HG02885 (cell line): ENCODE measurements at regions not wholly inside any gene's neighbourhood (a gene's known extent, or its start where the extent isn't known, plus 50 kb on each side); places are given as distances from the start of the nearest gene placed in this dataset.

Experiments
- ATAC-seq: cut with Tn5 transposase; IDR thresholded peaks from one replicate; pipeline ENCODE4 v1.9.1; 2021; ENCODE audit warnings: mild to moderate bottlenecking; ENCODE audit not compliant: unreplicated experiment, poor library complexity

GRCh38 chr12:42707312-42708226, 118.0 kb upstream of the PRICKLE1 start:
- ATAC-seq: no peak

- no peak for ATAC-seq
These were observed 116.8 kb upstream of the PRICKLE1 start for GRCh38 chr12:42706321-42706720.

- no peak for ATAC-seq
These were observed 116.3 kb upstream of the PRICKLE1 start for GRCh38 chr12:42705863-42706262.

- no peak for ATAC-seq
These were observed 115.4 kb upstream of the PRICKLE1 start for GRCh38 chr12:42704810-42705401.

GRCh38 chr12:42704340-42704739, 114.8 kb upstream of the PRICKLE1 start:
- no peak for ATAC-seq

- no peak for ATAC-seq
These were observed 111.5 kb upstream of the PRICKLE1 start for GRCh38 chr12:42701084-42701483.

- ATAC-seq: no peak
These were observed 108.7 kb upstream of the PRICKLE1 start for GRCh38 chr12:42698213-42698612.

- ATAC-seq: no peak
These were observed 107.0 kb upstream of the PRICKLE1 start for GRCh38 chr12:42696406-42697149.

GRCh38 chr12:42695490-42695995, 106.0 kb upstream of the PRICKLE1 start:
- no peak for ATAC-seq

- ATAC-seq: no peak
These were observed 103.2 kb upstream of the PRICKLE1 start for GRCh38 chr12:42692749-42693148.

GRCh38 chr12:42691991-42692557, 102.5 kb upstream of the PRICKLE1 start:
- no peak for ATAC-seq

- no peak for ATAC-seq
These were observed 100.7 kb upstream of the PRICKLE1 start for GRCh38 chr12:42690264-42690663.

GRCh38 chr12:42689699-42690098, 100.2 kb upstream of the PRICKLE1 start:
- ATAC-seq: no peak

- no peak for ATAC-seq
These were observed 97.1 kb upstream of the PRICKLE1 start for GRCh38 chr12:42686514-42687172.

GRCh38 chr12:42684802-42685071, 95.2 kb upstream of the PRICKLE1 start:
- ATAC-seq: no peak

GRCh38 chr12:42683933-42684801, 94.6 kb upstream of the PRICKLE1 start:
- no peak for ATAC-seq

GRCh38 chr12:42683266-42683665, 93.7 kb upstream of the PRICKLE1 start:
- ATAC-seq: no peak

GRCh38 chr12:42679466-42679865, 89.9 kb upstream of the PRICKLE1 start:
- ATAC-seq: no peak

- no peak for ATAC-seq
These were observed 87.9 kb upstream of the PRICKLE1 start for GRCh38 chr12:42677461-42677860.
